SHP77 (cell line): ENCODE measurements at regions not wholly inside any gene's neighbourhood (a gene's known extent, or its start where the extent isn't known, plus 50 kb on each side); places are given as distances from the start of the nearest gene placed in this dataset.

Source experiments
- DNase-seq, 2 experiments: peaks; one replicate each; lab custom pipeline; 2025; lab: John Stamatoyannopoulos, UW

DNA sequence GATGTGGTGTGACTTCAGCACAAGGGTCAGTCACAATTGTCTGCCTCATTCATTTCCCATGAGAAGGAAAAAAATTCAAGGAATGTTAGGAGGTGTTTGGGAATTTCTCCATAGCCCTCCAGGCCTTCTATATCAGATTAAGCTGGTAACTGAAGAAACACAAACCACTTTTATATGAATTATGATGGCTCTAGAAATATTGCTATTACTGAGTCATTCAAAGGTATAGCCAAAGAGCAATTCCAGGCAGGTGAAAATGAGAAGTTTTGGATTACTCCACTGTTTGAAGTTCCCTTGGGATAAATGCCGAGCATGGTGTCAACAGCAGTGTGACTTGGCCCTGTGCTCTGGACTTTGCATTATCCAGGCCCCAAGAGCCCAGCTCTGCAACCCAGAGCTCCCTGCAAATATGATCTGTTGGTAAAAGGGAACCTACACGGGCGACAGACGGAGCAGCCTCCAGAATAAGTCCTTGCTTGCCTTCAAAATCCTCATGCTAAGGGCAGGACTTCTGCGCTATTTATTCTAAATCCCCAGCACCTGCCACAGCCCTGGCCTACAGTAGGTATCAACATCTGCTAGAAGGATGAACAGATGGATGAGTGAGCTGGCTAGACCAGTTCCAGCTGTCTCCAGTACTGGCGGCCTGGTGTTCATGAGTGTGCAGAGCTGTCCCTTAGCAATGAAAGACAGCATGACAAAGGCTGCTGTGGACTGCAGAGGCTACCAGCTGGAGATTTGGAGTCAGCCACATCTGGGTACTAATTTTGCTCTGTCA is 67.5 kb upstream of the ZBED5 start:
- DNase-seq, result peak; percentile 33 to 48

DNA sequence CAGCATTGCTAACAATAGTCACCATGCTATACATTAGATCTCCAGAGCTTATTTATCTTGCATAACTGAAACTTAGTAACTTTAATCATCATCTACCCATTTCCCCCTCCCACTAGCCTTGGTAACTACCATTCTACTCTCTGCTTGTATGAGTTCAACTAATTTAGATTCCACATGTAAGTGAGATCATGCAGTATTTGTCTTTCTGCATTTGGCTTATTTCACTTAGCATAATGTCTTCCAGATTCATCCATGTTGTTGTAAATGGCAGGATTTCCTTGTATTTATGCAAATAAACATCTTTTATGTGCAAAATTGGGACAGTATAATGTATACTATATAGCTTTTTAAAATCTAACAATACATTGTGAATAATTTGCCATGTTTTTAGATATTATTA is 66.0 kb upstream of the ZBED5 start:
- DNase-seq, result no peak

DNA sequence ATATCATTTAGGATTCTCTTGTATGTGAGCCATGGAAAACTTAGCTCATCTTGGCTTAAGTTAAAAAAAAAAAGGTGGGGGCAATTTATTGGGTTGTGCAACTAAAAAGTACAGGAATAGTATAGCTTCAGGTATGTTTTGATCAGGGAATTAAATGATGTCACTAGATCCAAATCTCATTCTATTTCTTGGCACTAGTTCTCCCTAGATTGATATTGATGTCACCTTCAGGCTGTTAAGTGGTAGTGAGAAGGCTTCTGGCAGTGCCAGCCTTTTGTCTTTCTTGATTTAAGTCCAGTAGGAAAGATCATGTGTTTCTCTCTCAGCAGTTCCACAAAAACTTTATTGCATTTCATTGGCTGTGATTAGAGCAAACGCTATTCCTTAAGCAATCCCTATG is 65.0 kb upstream of the ZBED5 start:
- DNase-seq, result no peak

DNA sequence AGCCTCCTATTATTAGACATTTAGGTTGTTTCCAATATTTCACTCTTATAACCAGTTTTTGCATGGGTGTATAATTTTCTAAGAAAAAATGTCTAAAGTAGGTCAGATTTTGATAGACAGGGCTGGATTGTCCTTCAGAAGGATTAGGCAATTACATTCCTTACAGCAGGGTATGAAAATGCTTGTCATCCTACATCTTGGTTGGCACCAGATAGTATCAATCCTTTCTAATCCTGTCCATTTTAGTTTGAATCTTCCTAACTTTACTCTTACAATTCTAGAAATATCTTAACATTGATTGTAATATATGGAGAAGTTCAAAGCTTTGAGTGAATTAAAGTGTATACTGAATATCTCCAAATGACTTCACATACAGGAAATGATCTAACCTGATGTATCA is 63.0 kb upstream of the ZBED5 start:
- no peak for DNase-seq

DNA sequence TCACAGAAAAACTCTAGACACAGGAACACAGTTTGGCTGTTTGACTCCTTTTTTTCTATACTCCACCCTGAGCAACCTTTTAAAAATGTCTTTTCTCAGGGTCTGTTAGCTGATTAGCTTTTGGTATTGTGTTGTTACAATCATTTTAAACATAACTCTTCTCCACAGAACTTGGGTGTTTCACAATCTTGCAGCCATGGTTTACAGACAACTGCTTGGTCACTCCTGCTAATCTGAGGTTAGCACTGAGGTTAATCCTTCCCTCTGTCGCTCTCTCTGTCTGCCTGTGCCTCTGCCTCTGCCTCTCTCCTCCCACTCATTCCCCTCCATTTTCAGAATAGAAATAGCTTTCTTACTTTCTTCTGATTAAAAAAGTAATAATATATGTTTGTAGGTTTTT is 62.4 kb upstream of the ZBED5 start:
- DNase-seq, result no peak

DNA sequence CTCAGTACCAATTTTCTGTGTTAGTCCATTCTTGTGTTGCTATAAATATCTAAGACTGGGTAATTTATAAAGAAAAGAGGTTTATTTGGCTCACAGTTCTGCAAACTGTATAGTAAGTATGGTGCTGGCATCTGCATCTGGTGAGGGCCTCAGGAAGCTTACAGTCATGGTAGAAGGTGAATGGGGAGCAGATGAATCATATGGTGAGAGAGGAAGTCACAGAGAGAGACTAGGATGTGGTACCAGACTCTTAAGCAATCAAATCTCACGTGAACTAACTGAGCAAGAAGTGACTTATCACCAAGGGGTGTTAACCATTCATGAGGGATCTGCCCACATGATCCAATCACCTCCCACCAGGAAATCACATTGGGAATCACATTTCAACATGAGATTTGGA is 60.8 kb upstream of the ZBED5 start:
- no peak for DNase-seq

DNA sequence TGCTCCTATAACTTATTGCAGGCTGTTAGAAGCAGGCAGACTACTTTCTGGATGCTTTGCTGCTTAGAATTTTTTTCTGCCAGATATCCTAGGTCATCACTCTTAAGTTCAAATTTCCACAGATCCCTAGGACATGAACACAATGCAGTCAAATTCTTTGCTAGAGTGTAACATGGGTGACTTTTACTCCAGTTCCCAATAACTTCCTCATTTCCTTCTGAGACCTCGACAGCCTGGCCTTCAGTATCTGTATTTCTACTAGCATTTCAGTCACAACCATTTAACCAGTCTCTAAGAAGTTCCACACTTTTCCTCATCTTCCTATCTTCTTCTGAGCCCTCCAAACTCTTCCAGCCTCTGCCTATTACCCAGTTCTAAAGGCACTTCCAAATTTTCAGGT is 60.4 kb upstream of the ZBED5 start:
- no peak for DNase-seq

DNA sequence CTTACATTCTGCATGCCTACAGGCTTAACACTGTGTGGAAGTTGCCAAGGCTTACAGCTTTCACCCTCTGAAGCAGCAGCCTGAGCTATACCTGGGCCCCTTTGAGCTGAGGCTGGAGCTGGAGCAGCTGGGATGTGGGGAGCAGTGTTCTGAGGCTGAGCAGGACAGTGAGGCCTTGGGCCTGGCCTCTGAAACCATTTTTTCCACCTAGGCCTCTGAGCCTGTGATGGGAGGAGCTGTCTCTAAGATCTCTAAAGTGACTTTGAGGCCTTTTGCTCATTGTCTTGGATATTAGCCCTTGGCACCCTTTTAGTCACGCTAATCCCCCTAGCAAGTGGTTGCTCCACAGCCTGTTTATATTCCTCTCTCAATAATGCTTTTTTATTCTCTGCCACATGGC is 59.9 kb upstream of the ZBED5 start:
- no peak for DNase-seq

DNA sequence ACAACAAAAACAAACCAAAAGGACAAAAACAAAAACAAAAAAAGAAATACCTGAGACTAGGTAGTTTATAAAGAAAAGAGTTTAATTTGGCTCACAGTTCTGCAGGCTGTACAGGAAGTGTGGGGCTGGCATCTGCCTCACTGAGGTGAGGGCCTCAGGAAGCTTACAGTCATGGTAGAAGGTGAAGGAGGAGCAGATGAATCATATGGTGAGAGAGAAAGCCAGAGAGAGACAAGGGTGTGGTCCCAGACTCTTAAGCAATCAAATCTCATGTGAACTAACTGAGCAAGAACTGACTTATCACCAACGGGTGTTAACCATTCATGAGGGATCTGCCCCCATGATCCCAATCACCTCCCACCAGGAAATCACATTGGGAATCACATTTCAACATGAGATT is 58.8 kb upstream of the ZBED5 start:
- no peak for DNase-seq

DNA sequence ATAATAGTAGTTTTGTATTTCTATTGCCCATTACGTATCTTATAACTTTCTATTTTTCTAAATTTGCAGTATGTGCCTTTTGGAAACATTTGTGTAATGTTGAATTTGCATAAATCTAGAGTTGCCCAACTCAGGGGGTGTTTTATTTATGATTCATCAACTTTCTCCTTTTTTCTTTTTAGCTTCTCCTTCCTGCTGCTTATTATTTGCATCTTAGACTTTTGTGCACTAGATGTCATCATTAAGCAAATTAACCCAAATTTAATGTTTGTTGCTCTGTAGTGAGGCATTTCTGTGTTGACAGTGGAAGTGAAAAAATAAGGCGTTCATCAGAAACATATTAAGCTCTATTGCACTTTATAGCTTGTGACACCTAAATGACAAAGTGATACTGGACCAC is 56.2 kb upstream of the ZBED5 start:
- DNase-seq, result no peak

DNA sequence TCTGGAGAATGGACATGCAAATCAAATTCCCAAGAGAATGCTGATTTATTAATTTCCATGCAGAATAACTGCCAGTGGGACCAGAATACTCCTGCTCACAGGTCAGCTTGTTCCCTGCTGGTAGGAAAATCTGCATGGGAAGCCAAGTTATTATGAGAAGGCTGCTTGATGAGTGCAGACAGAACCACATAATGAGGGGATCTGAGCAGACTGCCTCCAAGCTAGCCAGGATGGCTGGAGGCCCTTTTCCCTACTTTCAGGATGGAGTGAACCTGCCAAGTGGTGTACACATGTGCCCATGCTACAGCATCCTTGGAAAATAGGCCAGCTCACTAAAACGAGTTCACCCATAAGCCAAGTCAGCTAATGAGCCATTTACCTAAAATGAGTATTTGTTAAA is 55.2 kb upstream of the ZBED5 start:
- no peak for DNase-seq

DNA sequence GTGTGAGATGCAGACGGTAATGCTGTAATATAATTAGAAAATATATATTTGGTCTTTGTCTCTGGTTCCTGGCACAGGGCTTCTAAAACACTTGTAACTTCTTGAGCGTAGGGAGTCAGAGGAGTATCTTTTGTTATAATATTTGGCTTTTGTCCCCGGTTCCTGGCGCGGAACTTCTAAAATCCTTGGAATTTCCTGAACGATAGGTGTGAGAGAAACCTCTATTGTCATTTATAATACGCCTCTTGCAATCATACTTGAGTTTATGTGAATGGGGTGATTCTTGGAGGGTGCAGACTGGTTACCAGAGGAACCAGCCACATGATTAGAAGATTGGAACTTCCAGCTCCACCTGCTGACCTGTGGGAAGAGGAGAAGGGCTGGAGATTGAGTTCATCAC is 54.1 kb upstream of the ZBED5 start:
- DNase-seq, result no peak

DNA sequence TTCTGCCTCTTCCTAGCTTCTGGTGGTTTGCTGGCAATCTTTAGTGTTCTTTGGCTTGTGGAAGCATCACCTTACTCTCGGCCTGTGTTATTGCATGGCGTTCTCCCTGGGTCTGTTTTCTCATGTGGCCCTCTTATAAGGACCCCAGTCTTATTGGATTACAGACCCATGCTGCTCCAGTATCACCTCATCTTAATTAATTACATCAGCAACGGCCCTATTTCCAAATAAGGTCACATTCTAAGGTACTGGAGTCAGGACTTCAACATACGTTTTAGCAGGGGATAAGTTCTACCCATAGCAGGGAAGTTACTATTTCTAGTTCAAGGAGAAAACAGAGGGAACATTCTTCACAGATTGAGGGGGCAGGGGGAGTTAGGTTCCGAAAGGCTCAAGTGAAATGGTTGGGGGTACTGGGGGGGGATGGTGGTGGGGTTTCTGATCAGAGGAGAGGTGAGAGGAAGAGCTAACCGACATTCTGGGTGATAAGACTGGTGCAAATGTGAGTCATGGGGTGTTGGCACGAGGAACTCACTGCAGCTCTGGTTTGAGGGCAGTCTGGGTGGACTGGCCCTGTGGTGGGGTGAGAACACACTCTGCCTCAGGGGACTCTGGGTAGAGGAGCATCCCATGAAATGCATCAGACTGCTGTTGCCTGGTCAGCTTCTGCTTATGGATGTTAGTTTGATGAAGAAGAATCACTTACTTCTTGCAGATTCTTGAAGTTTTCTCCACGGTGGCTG is 51.5 kb upstream of the ZBED5 start:
- no peak for DNase-seq

DNA sequence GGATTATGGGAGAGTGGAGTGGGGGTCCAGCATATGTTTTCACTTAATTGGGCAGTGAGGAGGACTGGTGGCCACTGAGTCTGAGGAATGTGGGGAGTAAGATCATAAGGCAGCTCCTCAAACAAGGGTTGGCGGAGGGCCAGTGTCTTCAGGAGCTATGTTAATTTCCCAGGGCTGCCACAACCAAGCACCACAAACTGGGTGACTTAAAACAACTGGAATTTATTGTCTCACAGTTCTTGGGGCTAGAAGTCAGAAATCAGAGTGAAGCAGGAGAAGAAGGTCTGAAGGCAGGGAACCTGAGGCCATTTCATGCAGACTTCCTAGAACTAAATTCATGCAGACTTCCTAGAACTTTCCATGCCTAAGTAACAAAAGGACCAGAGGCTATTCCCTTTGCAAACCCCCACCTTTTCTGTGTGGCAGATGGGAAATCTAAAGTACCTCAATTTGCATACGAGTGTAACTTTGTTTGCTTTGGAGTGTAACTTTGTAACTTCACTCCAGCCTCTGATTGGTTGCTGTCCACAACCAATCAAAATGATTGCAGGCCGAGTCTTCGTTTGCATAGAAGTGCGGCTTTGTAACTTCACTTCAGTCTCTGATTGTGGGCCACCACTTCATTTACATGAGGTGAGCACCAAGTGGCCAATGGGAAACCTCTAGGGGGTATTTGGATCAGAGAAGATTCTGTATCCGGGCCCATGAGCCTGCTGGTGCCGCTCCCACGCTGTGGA is 50.5 kb upstream of the ZBED5 start:
- no peak for DNase-seq
